Immature natural killer cell (primary cell): ENCODE measurements at regions not wholly inside any gene's neighbourhood (a gene's known extent, or its start where the extent isn't known, plus 50 kb on each side); places are given as distances from the start of the nearest gene placed in this dataset.

Source experiments
- DNase-seq, 3 donors: peaks; one replicate each; pipeline ENCODE4 v3.0.0; 2022; ENCODE audit warnings: mixed read lengths in 1 of 3
- H3K27ac Mint-ChIP-seq, 6 donors: one replicate each; pipeline ENCODE4 v1.8.0; 2020; ENCODE audit warnings: mixed read lengths in 6 of 6, mild to moderate bottlenecking in 5 of 6, inconsistent platforms in 4 of 6, moderate library complexity in 3 of 6
- H3K27me3 Mint-ChIP-seq, 3 donors: one replicate each; pipeline ENCODE4 v1.8.0; 2020 to 2021; ENCODE audit warnings: low read depth in 3 of 3, mild to moderate bottlenecking in 3 of 3, mixed read lengths in 3 of 3, moderate library complexity in 3 of 3, inconsistent platforms in 1 of 3
- H3K36me3 Mint-ChIP-seq, 3 donors: one replicate each; pipeline ENCODE4 v1.8.0; 2020; ENCODE audit warnings: mixed read lengths in 3 of 3, inconsistent platforms in 2 of 3, mild to moderate bottlenecking in 2 of 3
- H3K4me1 Mint-ChIP-seq, 2 donors: one replicate each; pipeline ENCODE4 v1.8.0; 2020; ENCODE audit warnings: inconsistent platforms in 2 of 2, mild to moderate bottlenecking in 2 of 2, mixed read lengths in 2 of 2, moderate library complexity in 1 of 2
- H3K4me3 Mint-ChIP-seq, 5 donors: one replicate each; pipeline ENCODE4 v1.8.0; 2020; ENCODE audit warnings: mild to moderate bottlenecking in 5 of 5, mixed read lengths in 5 of 5, inconsistent platforms in 3 of 5, moderate library complexity in 3 of 5
- H3K9me3 Mint-ChIP-seq, 6 donors: one replicate each; pipeline ENCODE4 v1.8.0; 2020; ENCODE audit warnings: mild to moderate bottlenecking in 6 of 6, mixed read lengths in 6 of 6, inconsistent platforms in 4 of 6, moderate library complexity in 3 of 6

DNA sequence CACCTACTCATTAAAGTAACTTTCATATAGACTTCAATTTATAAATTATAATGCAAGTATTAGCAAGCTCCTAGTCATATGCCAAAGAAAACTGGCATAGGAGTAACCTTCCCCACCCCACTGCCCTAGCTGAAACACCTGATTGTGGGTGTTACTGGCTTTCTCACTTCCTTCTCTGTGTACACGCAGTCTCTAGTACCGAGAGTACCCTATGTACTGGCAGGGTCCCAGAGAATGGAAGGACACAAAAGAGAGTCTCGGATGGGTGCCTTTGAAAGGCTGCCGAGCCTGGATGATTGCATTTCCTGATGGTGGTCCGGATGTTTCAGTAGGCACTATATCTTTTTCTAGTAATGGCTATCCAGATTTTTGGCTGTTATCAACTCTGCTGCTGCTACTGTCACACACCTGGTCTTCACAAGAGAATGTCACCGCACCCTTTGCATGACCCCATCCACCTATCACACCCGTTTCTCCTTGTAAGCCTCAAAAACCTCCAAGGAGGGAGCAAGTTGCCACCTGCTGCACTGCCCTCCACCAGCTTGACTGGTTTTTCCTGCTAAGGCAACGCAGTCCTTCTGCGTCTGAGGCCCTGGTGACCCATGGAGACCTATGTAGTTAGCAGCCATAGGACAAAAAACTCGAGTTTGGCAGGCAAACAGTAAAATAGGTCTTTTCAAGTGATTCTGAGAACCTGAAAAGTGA is 53.8 kb upstream of the CLINT1 start:
- no peaks in the 10 kb centered on the region for H3K36me3 Mint-ChIP-seq
- no peaks in the 10 kb centered on the region for H3K9me3 Mint-ChIP-seq
- no peak for DNase-seq
- H3K27ac Mint-ChIP-seq = no peak overlapping the region
- peaks cover 0 to 2% (median 0%) of the 10 kb centered on the region in 3 donors for H3K27me3 Mint-ChIP-seq
- no peaks in the 10 kb centered on the region for H3K4me1 Mint-ChIP-seq
- H3K4me3 Mint-ChIP-seq = no peak overlapping the region

DNA sequence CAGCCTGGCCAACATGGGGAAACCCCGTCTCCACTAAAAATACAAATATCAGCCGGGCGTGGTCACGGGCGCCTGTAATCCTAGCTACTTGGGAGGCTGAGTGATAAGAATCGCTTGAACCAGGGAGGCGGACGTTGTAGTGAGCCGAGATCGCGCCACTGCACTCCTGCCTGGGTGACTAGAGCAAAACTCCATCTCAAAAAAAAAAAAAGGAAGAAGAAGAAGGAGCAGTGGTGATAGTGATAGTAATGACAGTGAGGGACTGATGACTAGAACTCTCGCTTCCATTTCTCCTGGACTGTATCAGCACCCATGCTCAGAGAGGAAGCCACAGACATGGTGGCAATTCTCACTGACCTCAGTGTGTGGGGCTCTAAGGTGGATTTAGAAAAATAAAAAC is 52.6 kb upstream of the CLINT1 start:
- no peaks in the 10 kb centered on the region for H3K4me1 Mint-ChIP-seq
- H3K4me3 Mint-ChIP-seq = no peak overlapping the region
- no peaks in the 10 kb centered on the region for H3K36me3 Mint-ChIP-seq
- DNase-seq = no peak
- no peak overlapping the region for H3K27ac Mint-ChIP-seq
- no peaks in the 10 kb centered on the region for H3K9me3 Mint-ChIP-seq
- H3K27me3 Mint-ChIP-seq = peaks cover 0 to 2% (median 0%) of the 10 kb centered on the region in 3 donors
